ENCODE measurements at regions not wholly inside any gene's neighbourhood (a gene's known extent, or its start where the extent isn't known, plus 50 kb on each side); places are given as distances from the start of the nearest gene placed in this dataset.
"Not testable (repeated sequence)": the region's sequence is repeated elsewhere in the genome, so short reads cannot be mapped to it uniquely, and the experiment has no call there.

- not testable (repeated sequence) for TF ChIP-seq POLR2A, POLR2AphosphoS5 (IDR thresholded peaks at IDR 0.05; ENCODE audit: low read depth, low read length)
These were observed 640.3 kb downstream of the EPHA3 start for GRCh38 chr3:89747541-89748278.

All from GM12892 (cell line).